ENCODE measurements at regions not wholly inside any gene's neighbourhood (a gene's known extent, or its start where the extent isn't known, plus 50 kb on each side); places are given as distances from the start of the nearest gene placed in this dataset.

GRCh38 chr2:120596191-120596811 lies 139.4 kb upstream of the GLI2 start:
- H2BK20ac ChIP-seq (ENCODE audit: low read depth, low read length, poor library complexity, severe bottlenecking): no peak overlapping the region
- no peak overlapping the region for H2AFZ ChIP-seq (ENCODE audit: low read length)
- no peak overlapping the region for H2BK5ac ChIP-seq (ENCODE audit: insufficient read length, low read length)
- no peak overlapping the region for H2BK12ac ChIP-seq (ENCODE audit: insufficient read length, low read depth, low read length)
- WGBS (ENCODE audit: extremely low coverage, insufficient read length, low lambda C conversion rate): no CpG with 5 or more reads among the region's 16 CpGs
- TF ChIP-seq CTCF (conservative IDR thresholded peaks at IDR 0.05): no peak
- peaks cover 46 to 54% of the 10 kb centered on the region in 2 experiments for H3K4me1 Mint-ChIP-seq
- no peak overlapping the region for H2BK120ac ChIP-seq (ENCODE audit: low read depth, low read length, poor library complexity, severe bottlenecking)
- DNase-seq: no peak
- no peaks in the 10 kb centered on the region for H3K9me3 ChIP-seq (ENCODE audit: control insufficient read depth, low read depth, low read length)
- H3K23me2 ChIP-seq (ENCODE audit: insufficient read length, low read depth, low read length, poor library complexity, severe bottlenecking): no peaks in the 10 kb centered on the region
- H3K79me1 ChIP-seq (ENCODE audit: insufficient read depth, low read depth, low read length, poor library complexity, severe bottlenecking): no peaks in the 10 kb centered on the region
- no peak overlapping the region for H3K56ac ChIP-seq (ENCODE audit: insufficient read length, low read depth, low read length)
- no peak overlapping the region; a peak in 1 of 7 replicates for H3K27ac Mint-ChIP-seq
- 0 out of 5 replicates have a peak, but pooled peaks cover 0 to 5% of the 10 kb centered on the region in 2 experiments for H3K9me3 Mint-ChIP-seq
- no peaks in the 10 kb centered on the region; a peak in 1 of 7 replicates for H3K36me3 Mint-ChIP-seq (ENCODE audit: insufficient read depth in 1 of 3, low read depth in 3 of 3)
- no peak overlapping the region for H3T11ph ChIP-seq (ENCODE audit: low read length)
- no peak overlapping the region for H2AK5ac ChIP-seq (ENCODE audit: insufficient read length, low read length)
- no peak overlapping the region for H3K14ac ChIP-seq (ENCODE audit: insufficient read depth, low read length)
- H2BK15ac ChIP-seq (ENCODE audit: low read depth, low read length): no peak overlapping the region
- no peaks in the 10 kb centered on the region for H4K20me1 ChIP-seq (ENCODE audit: control insufficient read depth, insufficient read depth, insufficient read length)
- no peak overlapping the region for H3K18ac ChIP-seq (ENCODE audit: insufficient read length, low read depth, low read length)
- no peaks in the 10 kb centered on the region for H3K79me2 ChIP-seq (ENCODE audit: insufficient read depth, low read length)
- no peak overlapping the region for H3K23ac ChIP-seq (ENCODE audit: insufficient read length, low read depth, low read length)
- no peak overlapping the region for H4K8ac ChIP-seq (replicated peaks; ENCODE audit: insufficient read length, low read depth, low read length)
- H3K4ac ChIP-seq (ENCODE audit: low read depth, low read length): no peak overlapping the region
- no peak overlapping the region for H3K27ac ChIP-seq (ENCODE audit: insufficient read length, low read depth, low read length)
- H3K4me2 ChIP-seq (ENCODE audit: insufficient read depth, insufficient read length, low read length): no peak overlapping the region
- H3K4me3 Mint-ChIP-seq: no peak overlapping the region
- H3K9ac ChIP-seq (ENCODE audit: extremely low read depth, insufficient read length, low read length): no peak overlapping the region
- peaks cover 81% of the 10 kb centered on the region for H3K27me3 Mint-ChIP-seq (ENCODE audit: low read depth)
- H4K91ac ChIP-seq (ENCODE audit: insufficient read length, low read depth, low read length): no peak overlapping the region
- H3K4me1 ChIP-seq (ENCODE audit: insufficient read depth, low read length): no peaks in the 10 kb centered on the region
- H4K5ac ChIP-seq (ENCODE audit: insufficient read length, low read depth, low read length): no peak overlapping the region
- H3K27me3 ChIP-seq (ENCODE audit: insufficient read depth, low read length): no peaks in the 10 kb centered on the region

Data from H9 (cell line).